Inflammatory macrophage treated with lipopolysaccharide for 4 hours (primary cell): ENCODE measurements at regions not wholly inside any gene's neighbourhood (a gene's known extent, or its start where the extent isn't known, plus 50 kb on each side); places are given as distances from the start of the nearest gene placed in this dataset.

ENCODE experiments used
- DNase-seq: peaks from one replicate; pipeline ENCODE4 v3.0.0-alpha.2; 2020

DNA sequence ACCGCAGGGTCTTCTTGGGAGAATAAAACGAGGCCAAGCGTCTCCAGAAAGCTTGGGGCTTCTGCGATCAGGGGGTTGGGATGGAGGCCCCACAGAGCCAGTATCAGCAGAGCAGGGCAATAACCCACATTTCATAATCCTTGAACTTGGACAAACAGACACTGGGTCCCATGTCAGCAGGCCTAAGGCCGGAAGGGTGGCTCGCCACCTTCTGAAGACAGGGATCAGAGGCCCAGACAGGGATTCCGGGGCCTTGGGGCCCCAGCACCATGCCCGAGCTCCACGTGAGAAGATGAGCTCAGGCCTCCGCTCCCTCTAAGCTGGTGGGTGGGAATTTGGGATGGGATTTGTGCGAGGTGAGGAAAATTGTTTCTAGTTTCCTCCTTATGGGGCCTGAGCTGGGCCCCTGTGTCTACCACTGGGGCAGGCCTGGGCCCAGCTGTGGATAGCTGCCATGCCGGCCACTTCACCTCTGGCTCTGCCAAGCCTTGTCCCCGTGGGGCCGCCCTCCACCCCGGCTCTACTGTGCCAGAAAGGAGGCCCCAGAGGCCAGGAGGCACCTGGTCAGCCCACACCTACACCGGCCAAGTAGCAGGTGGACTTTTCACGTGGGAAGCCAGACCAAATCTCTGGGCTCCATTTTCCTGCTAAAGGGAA lies 67.2 kb upstream of the DLK1 start:
- DNase-seq, result no peak

- no peak for DNase-seq
These were observed 66.2 kb upstream of the DLK1 start for GRCh38 chr14:100660498-100660881.

GRCh38 chr14:100660882-100661635 lies 65.6 kb upstream of the DLK1 start:
- no peak for DNase-seq

- DNase-seq, result peak; percentile 46
These were observed 63.6 kb upstream of the DLK1 start for GRCh38 chr14:100662879-100663760.

DNA sequence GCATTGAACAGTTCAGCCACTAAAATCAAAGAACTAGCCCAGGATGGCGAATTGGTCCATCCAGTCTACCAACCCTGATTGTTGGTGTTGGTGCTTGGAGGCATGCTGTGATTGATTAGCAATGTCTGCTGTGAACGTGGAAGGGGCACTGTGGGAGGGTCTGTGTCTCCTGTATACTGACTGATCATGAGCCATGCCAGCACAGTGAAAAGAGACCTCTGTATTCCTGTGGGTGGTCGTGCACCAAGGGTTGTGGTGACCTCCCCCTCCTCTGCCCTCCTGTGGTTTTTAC lies 63.0 kb upstream of the DLK1 start:
- DNase-seq, result no peak

- no peak for DNase-seq
These were observed 62.5 kb upstream of the DLK1 start for GRCh38 chr14:100664231-100664630.

GRCh38 chr14:100664841-100665510 lies 61.7 kb upstream of the DLK1 start:
- no peak for DNase-seq

DNA sequence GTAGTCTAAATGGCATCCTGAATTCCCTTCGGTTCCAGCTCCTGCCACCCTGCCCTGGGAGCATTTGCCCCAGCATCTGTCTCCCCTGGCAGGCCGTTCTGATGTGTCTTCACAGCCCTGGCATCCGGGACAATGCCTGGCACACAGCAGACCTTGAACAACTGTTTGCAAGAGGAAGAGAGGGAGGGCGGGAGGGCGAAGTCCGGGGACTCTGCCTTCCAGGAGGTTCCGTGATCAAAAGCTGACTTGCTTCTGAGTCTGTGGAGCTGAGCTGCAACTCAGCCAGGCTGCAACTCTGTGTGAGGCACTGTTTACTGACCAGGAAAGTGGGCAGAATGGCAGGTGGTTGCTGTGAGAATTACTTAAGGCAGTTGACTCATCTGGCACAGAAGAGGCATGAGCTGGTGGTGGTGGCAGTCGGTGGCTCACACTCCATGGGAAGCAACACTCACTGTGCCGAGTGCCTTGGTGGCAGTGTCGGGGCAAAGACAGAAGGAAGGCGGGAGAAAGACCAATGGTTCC lies 61.1 kb upstream of the DLK1 start:
- no peak for DNase-seq

DNA sequence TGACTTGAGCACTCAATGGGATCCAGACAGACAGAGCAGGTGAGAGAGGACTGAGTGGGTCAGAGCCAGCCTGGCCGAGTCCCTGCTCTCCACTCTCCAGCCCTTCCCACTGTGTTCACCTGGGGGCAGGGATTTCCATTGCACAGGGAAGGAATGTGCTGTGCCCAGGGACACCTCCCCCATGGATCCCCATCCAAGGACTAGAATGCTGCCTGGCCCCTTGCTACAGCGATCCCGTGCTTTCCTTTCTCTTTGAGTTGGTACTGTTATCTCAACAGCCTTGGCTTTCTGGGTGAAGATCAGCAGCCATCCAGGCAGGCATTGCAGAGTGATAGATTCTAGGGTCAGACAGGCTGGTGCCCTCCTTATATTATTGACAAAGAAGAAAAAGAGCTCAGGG lies 60.3 kb upstream of the DLK1 start:
- DNase-seq, result no peak

- no peak for DNase-seq
These were observed 59.8 kb upstream of the DLK1 start for GRCh38 chr14:100666851-100667250.

DNA sequence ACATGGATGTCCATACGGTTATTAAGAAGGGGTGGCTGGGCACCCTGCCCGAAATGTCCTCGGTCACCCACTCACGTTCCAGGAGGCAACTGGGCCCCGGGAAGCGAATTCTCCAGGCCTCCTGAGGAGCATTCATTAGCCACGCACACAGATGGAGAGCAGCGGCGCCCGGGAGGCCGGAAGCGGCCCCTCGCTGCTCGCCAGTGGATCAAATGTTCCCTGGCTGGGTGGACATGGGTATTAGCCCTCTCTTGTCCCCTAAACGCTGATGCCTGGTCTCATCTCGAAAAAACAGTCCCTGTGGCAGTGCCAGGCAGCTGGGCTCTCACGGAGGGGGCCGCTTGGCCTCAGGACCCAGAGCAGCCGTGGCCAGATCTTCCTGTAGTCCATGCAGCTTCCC lies 59.0 kb upstream of the DLK1 start:
- DNase-seq, result no peak

DNA sequence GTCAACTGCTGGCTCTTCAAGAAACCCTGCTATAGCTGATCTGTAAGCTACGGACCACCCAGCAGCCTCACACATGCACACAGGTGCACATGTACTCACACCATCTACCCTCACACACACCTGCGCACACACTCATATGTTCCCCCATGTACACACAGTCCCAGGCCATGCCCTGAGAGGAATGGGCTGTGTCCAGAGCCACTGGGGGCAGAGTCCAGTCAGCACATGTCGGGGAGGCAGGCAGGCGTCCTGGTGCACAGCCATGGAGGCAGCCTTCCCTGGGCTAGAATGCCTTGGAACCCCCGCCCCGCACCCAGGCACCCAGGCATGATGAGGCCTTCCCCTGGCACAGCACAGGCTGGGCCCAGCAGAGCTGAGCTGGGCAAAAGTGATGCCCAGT lies 58.3 kb upstream of the DLK1 start:
- no peak for DNase-seq

DNA sequence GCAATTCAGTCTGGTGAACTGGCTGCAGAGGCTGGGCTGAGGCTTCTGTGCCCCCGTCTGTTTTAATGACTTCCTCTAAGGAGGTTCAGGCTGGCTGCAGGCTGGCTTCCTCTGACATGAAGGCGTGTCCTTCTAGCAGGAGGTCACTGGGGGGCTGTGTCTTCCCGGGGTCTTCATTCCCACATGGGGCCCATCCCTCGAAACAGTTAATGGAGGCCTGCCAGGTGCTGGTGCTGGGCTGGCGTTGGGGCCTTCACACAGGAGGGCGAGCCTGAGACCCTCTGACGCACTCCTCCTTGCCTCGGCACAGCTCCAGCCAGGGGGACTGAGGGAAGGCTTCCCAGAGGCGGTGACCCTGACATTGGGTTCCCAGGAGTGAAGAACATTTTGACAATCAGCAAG lies 57.7 kb upstream of the DLK1 start:
- DNase-seq, result no peak

- no peak for DNase-seq
These were observed 57.2 kb upstream of the DLK1 start for GRCh38 chr14:100669468-100669867.

GRCh38 chr14:100670017-100670752 lies 56.5 kb upstream of the DLK1 start:
- DNase-seq, result no peak

DNA sequence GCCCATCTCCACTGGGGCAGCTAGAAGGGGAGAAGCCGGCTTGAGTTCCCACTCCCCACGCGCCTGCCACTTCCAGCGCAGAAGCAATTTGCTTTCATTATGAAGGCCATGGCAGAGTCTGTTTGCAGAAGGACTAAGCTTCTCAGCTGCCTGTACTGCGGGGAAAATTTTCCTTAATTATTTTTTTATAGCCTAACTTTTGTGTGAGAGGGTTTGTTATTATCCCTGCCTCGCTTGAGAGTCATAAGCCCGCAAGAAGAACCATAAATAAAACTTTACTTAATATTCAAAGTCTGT lies 56.0 kb upstream of the DLK1 start:
- DNase-seq, result no peak

DNA sequence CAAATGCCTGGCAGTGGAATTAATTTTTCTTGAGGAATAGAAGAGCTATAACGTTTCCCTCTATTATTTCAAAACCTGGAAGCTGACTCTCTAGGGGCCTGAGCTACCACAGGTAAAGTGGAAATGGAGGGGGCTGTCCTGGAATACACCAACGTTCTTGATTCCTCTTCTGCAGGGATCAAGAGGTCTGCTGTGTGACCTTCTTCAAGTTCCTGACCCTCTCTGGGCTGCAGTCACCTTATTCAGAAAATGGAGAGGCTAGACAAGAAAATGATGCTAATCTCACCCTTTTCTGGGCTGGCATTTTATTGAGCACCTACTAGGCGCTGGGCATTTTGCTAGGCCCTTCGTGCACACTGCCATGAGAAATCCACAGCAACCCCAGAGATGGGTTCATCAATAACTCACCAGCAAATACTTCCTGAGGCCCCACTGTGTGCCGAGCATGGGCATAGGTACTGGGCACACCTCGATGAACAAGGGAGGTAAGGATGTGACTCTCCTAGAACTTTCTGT lies 55.2 kb upstream of the DLK1 start:
- DNase-seq, result no peak

DNA sequence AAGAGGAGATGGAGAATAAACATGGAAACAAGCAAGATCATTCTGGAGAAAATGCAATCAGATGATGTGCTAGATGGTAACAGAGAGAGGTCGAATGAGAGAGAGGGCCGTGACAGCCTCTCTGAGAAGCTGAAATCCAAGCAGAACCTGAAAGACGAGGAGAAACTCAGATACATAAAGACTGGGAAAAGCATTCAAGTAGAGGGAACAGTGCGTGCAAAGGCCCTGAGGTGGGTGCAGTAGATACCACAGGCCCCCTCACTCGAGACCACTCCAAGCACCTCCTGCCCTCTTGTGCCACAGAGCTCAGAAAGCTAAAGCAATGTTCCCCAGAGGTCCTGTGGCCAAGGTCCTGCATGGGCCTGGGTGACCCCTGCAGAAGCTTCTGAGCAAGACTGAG lies 54.8 kb upstream of the DLK1 start:
- no peak for DNase-seq

- no peak for DNase-seq
These were observed 53.4 kb upstream of the DLK1 start for GRCh38 chr14:100673085-100673806.

DNA sequence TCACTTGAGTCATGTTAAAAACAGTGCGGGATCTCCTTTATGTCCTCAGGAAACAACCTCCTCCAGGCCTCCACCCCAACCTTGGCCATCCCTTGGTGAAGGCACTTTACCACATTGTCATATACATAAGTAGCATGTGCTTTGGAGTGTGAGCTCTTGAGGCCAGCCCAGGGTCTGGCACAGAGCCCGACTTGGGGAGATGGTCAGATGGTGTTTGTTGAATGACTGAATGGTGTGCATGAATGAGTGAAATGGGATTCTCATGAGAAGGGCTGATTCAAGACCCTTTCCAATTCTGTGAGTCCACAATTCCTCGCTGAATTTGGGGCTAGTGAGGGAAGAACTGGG lies 52.9 kb upstream of the DLK1 start:
- no peak for DNase-seq

DNA sequence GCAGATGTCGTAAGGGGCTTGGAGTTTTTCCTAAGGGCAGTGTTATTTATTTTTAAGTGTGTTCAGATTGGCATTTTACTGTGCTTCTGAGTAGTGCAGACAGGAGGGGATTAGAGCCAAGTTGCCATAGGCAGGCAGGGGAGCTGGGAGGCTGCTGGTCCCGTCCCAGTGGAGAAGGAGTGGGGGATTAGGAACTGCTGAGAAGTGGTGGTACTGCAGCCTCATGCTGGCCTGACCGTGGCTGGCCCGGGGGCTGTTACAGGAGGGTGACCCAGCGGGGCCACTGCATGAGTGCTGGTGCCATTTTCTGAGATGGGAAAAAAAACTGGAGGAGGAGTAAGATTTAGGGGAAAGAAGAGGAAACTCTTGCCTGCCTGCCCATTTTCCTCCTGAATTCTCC lies 52.3 kb upstream of the DLK1 start:
- DNase-seq, result no peak
